K562 (cell line): ENCODE measurements at regions not wholly inside any gene's neighbourhood (a gene's known extent, or its start where the extent isn't known, plus 50 kb on each side); places are given as distances from the start of the nearest gene placed in this dataset.

Experiments used
- ATAC-seq: fragments of 200-7000 bp; cut with Tn5 transposase; 3 replicates; pipeline ENCODE4 v1.9.1; 2020; ENCODE audit warnings: moderate library complexity
- BruUV-seq: library from RNA; stranded (reverse); fragments of 400-500 nt; replicated peaks from 2 replicates; lab custom pipeline; 2021; lab: Mats Ljungman, UMichigan
- CTCF ChIA-PET: fragments of 300-600 bp; formaldehyde crosslinking; extraction: SDS; loops from one replicate; lab custom pipeline; 2021; ENCODE audit warnings: low intra/inter-chr PET ratio; lab: Yijun Ruan, JAX
- POLR2A ChIA-PET: fragments of 300-600, 350-650 bp; sonication (Branson Sonifier 250); formaldehyde crosslinking; extraction: SDS; loops from one replicate; lab custom pipeline; 2021; ENCODE audit warnings: antibody characterized with exemption, inconsistent platforms; lab: Yijun Ruan, JAX
- DNase-seq, 4 experiments: peaks; one replicate each; pipeline versions ENCODE4 v3.0.0 to v3.0.0-alpha.2; 2011 to 2018; ENCODE audit warnings: low spot score in 3 of 4, mixed read lengths in 3 of 4; ENCODE audit errors: extremely low read depth in 1 of 4
- FAIRE-seq: peaks from 2 replicates; lab custom pipeline; 2011; peaks lifted over from hg19 to GRCh38; lab: Jason Lieb, UNC
- H2AFZ ChIP-seq: 2 replicates; pipeline ENCODE4 v1.6.0; 2011; ENCODE audit warnings: low read depth, low read length, control low read depth, inconsistent platforms
- H3K27ac ChIP-seq: fragments of 200-600 bp; 3 replicates; pipeline ENCODE4 v1.8.0; 2011; ENCODE audit warnings: low read depth, mild to moderate bottlenecking, control low read depth, inconsistent platforms, low read length, moderate library complexity, mixed read lengths; ENCODE audit errors: extremely low read depth
- H3K27me3 ChIP-seq, 2 experiments: fragments of 300-600 bp in 1 of 2; 2 replicates in 1 of 2; 3 replicates in 1 of 2; pipeline versions ENCODE4 v1.6.0 to v1.8.0; 2011; ENCODE audit warnings: inconsistent platforms in 2 of 2, low read length in 2 of 2, mild to moderate bottlenecking in 1 of 2, mixed read lengths in 1 of 2, moderate library complexity in 1 of 2; ENCODE audit not compliant: control insufficient read depth in 2 of 2, insufficient read depth in 2 of 2
- H3K36me3 ChIP-seq: fragments of 300-600 bp; 3 replicates; pipeline ENCODE4 v1.8.0; 2011; ENCODE audit warnings: mild to moderate bottlenecking, low read length, inconsistent platforms; ENCODE audit not compliant: control insufficient read depth, insufficient read depth
- H3K4me1 ChIP-seq, 2 experiments: fragments of 200-600 bp in 1 of 2; replicated peaks in 1 of 2; 2 replicates in 1 of 2; 3 replicates in 1 of 2; pipeline versions ENCODE4 v1.5.1 to v1.8.0; 2011; ENCODE audit warnings: inconsistent platforms in 2 of 2, low read length in 2 of 2, mild to moderate bottlenecking in 1 of 2, mixed read lengths in 1 of 2, moderate library complexity in 1 of 2; ENCODE audit not compliant: control insufficient read depth in 2 of 2, insufficient read depth in 2 of 2
- H3K4me2 ChIP-seq: 2 replicates; pipeline ENCODE4 v1.6.1; 2011; ENCODE audit warnings: low read length, control low read depth, inconsistent platforms, mixed read lengths; ENCODE audit not compliant: insufficient read depth
- H3K4me3 ChIP-seq: fragments of 200-600 bp; sonication (generic), shearing (Covaris generic); 2 replicates; pipeline ENCODE4 v1.5.1; 2016; ENCODE audit warnings: control low read depth, inconsistent platforms
- H3K79me2 ChIP-seq: fragments of 200-600 bp; 3 replicates; pipeline ENCODE4 v1.8.0; 2011; ENCODE audit warnings: low read length, inconsistent platforms; ENCODE audit not compliant: control insufficient read depth, insufficient read depth
- H3K9ac ChIP-seq, 2 experiments: 2 replicates each; pipeline versions ENCODE4 v1.6.0 to v1.6.1; 2011; ENCODE audit warnings: low read depth in 2 of 2, low read length in 2 of 2, control low read depth in 1 of 2, inconsistent platforms in 1 of 2, mild to moderate bottlenecking in 1 of 2, mixed read lengths in 1 of 2; ENCODE audit not compliant: insufficient read depth in 1 of 2
- H3K9me1 ChIP-seq: one replicate; pipeline ENCODE4 v1.6.0; 2011; ENCODE audit warnings: inconsistent platforms, mild to moderate bottlenecking, low read length, moderate library complexity; ENCODE audit not compliant: control insufficient read depth, insufficient read depth
- H3K9me3 ChIP-seq: replicated peaks from 2 replicates; pipeline ENCODE4 v1.5.1; 2011; ENCODE audit warnings: low read depth, low read length, inconsistent platforms; ENCODE audit not compliant: control insufficient read depth, insufficient read depth
- H4K20me1 ChIP-seq: replicated peaks from 2 replicates; pipeline ENCODE4 v1.6.1; 2011; ENCODE audit warnings: low read length, inconsistent platforms, mixed read lengths; ENCODE audit not compliant: control insufficient read depth, insufficient read depth
- ETV6 ChIP-seq, 3 experiments: fragments of 150-350 bp in 1 of 3; sonication (generic) in 1 of 3; formaldehyde crosslinking in 1 of 3; IDR thresholded peaks; 2 replicates each; pipeline versions ENCODE4 v1.6.1 to v1.8.0; 2014 to 2022; ENCODE audit warnings: borderline replicate concordance in 2 of 3, low read depth in 2 of 3, antibody characterized with exemption in 1 of 3, low read length in 1 of 3, mild to moderate bottlenecking in 1 of 3, missing genetic modification reagents in 1 of 3
- HDGF ChIP-seq: fragments of 450-650 bp; IDR thresholded peaks from 2 replicates; pipeline ENCODE4 v1.6.1; 2016
- POLR2H ChIP-seq: IDR thresholded peaks from 2 replicates; pipeline ENCODE4 v1.6.1; 2016; ENCODE audit warnings: missing genetic modification characterization, low read depth, mild to moderate bottlenecking, control low read depth, missing compliant biosample characterization, moderate library complexity
- SMC3 ChIP-seq: conservative IDR thresholded peaks from 2 replicates; pipeline ENCODE4 v1.6.1; 2011; ENCODE audit warnings: low read depth, low read length, improper control_type of control experiment; ENCODE audit not compliant: insufficient read depth
- TAF15 ChIP-seq: fragments of 200-400 bp; formaldehyde crosslinking; IDR thresholded peaks from 2 replicates; pipeline ENCODE4 v1.6.1; 2017; ENCODE audit warnings: mild to moderate bottlenecking, low read depth, low read length, moderate library complexity
- TGIF2 ChIP-seq: sonication (generic); formaldehyde crosslinking; IDR thresholded peaks from 2 replicates; pipeline ENCODE4 v1.8.1; 2022; ENCODE audit warnings: mild to moderate bottlenecking, missing genetic modification reagents, moderate library complexity
- ZNF780A ChIP-seq: fragments of 250-450 bp; sonication (Bioruptor Pico); IDR thresholded peaks from 2 replicates; pipeline ENCODE4 v1.5.0; 2021; ENCODE audit warnings: mild to moderate bottlenecking
- WGBS: fragments of 100-300 bp; shearing (Covaris generic); methylation state at CpG from one replicate; pipeline ENCODE4 v1.1.6; 2016; ENCODE audit warnings: low coverage, mixed read lengths; ENCODE audit not compliant: insufficient coverage; ENCODE audit errors: missing lambda C conversion rate; 5-methylcytosine and 5-hydroxymethylcytosine counted together
- in situ Hi-C: fragments of 300-500 bp; cut with MboI; formaldehyde crosslinking; loops from 4 replicates; pipeline ENCODE4 v1.15.0; 2018; ENCODE audit warnings: inconsistent platforms, mixed read lengths
- intact Hi-C: fragments of 100-400 bp; cut with micrococcal nuclease; formaldehyde crosslinking; loops from 2 replicates; pipeline ENCODE4 v1.14.2; 2022
- TF ChIP-seq, protein P1 (sequence below): fragments of 250-450 bp; sonication (Bioruptor Pico); IDR thresholded peaks from 2 replicates; pipeline ENCODE4 v1.5.0; 2022; ENCODE audit warnings: mild to moderate bottlenecking
- TF ChIP-seq, protein P2 (sequence below): IDR thresholded peaks from 2 replicates; pipeline ENCODE4 v1.6.1; 2016; ENCODE audit warnings: missing genetic modification characterization, missing compliant biosample characterization
- TF ChIP-seq, protein P3 (sequence below): sonication (generic); formaldehyde crosslinking; IDR thresholded peaks from 2 replicates; pipeline ENCODE4 v1.8.0; 2022; ENCODE audit warnings: missing genetic modification reagents, mild to moderate bottlenecking, borderline replicate concordance
- TF ChIP-seq, protein P4 (sequence below), 2 experiments: fragments of 450-650 bp; IDR thresholded peaks; 2 replicates each; pipeline ENCODE4 v1.6.1; 2018; ENCODE audit warnings: mild to moderate bottlenecking in 2 of 2, low read depth in 1 of 2; ENCODE audit not compliant: partially characterized antibody in 2 of 2

DNA sequence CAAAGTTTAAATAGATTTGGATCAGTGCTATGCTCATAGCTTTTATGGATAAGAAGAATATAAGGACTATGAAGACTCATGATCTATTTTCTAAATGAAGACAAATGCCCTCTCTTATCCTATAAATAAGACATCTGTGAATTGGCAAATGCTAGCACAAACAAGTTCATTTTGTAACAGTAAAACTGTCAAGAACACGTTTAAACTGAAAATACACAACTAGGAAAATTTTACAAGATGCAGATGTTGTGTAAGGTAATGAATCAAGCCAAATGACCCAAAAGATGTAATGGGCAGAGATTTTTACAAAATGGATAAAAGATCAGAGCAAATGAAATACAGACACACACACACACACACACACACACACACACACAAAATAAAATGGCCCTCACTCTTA lies 180.5 kb downstream of the MOXD1 start (continued):
- TF ChIP-seq ETV6 (IDR thresholded peaks at IDR 0.05; ENCODE audit: borderline replicate concordance in 1 of 2, low read depth in 2 of 2, low read length in 1 of 2) (no peak), ETV6 (CRISPR knock-in tag; IDR thresholded peaks at IDR 0.05; ENCODE audit: borderline replicate concordance) (no peak)
- TF ChIP-seq, protein P1, sequence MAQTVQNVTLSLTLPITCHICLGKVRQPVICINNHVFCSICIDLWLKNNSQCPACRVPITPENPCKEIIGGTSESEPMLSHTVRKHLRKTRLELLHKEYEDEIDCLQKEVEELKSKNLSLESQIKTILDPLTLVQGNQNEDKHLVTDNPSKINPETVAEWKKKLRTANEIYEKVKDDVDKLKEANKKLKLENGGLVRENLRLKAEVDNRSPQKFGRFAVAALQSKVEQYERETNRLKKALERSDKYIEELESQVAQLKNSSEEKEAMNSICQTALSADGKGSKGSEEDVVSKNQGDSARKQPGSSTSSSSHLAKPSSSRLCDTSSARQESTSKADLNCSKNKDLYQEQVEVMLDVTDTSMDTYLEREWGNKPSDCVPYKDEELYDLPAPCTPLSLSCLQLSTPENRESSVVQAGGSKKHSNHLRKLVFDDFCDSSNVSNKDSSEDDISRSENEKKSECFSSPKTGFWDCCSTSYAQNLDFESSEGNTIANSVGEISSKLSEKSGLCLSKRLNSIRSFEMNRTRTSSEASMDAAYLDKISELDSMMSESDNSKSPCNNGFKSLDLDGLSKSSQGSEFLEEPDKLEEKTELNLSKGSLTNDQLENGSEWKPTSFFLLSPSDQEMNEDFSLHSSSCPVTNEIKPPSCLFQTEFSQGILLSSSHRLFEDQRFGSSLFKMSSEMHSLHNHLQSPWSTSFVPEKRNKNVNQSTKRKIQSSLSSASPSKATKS (CRISPR knock-in tag), result no peak

DNA sequence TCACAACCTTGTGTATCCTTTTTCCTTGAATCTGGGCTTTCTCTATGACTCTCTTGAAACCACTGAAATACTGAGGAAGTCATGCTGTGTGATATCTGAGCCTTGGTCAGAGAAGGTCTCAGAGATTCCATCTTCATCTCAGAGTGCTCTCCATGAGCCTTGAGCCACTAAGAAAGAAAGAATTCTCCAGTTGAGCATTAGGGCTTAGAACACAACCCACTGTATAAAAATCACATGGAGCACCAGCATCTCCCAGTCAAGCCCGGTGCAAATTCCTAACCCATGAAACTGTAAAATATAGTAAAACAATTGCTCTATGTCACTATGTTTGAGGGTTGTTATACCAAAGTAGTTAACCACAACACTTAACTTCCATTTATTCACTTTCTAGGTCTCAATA lies 181.4 kb downstream of the MOXD1 start:
- WGBS, result 0% methylated on average over 1 of the region's 1 CpG
- no peak for FAIRE-seq
- intact Hi-C loops (loop anchor here (2.0 kb wide), 1 partner anchor 297 kb away; no protein-coding TSS in a partner anchor), in situ Hi-C loops (no loop called here)
- Histone ChIP-seq H3K36me3 (no peaks in the 10 kb centered on the region), H3K27me3 (no peaks in the 10 kb centered on the region), H3K4me1 (no peaks in the 10 kb centered on the region), H3K27ac (no peak overlapping the region), H3K4me3 (no peak overlapping the region), H2AFZ (no peak overlapping the region), H3K9ac (no peak overlapping the region), H3K9me3 (0 out of 2 replicates have a peak, but pooled peaks cover 2% of the 10 kb centered on the region), H4K20me1 (no peaks in the 10 kb centered on the region), H3K4me2 (no peak overlapping the region), H3K9me1 (no peaks in the 10 kb centered on the region), H3K79me2 (no peaks in the 10 kb centered on the region)
- ChIA-PET CTCF (no interaction called here), POLR2A (no interaction called here)
- no peak for ATAC-seq
- no TSS peak for BruUV-seq
- no peak for DNase-seq
- TF ChIP-seq, protein P2, sequence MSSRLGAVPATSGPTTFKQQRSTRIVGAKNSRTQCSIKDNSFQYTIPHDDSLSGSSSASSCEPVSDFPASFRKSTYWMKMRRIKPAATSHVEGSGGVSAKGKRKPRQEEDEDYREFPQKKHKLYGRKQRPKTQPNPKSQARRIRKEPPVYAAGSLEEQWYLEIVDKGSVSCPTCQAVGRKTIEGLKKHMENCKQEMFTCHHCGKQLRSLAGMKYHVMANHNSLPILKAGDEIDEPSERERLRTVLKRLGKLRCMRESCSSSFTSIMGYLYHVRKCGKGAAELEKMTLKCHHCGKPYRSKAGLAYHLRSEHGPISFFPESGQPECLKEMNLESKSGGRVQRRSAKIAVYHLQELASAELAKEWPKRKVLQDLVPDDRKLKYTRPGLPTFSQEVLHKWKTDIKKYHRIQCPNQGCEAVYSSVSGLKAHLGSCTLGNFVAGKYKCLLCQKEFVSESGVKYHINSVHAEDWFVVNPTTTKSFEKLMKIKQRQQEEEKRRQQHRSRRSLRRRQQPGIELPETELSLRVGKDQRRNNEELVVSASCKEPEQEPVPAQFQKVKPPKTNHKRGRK (tag), result no peak
- TF ChIP-seq, protein P3, sequence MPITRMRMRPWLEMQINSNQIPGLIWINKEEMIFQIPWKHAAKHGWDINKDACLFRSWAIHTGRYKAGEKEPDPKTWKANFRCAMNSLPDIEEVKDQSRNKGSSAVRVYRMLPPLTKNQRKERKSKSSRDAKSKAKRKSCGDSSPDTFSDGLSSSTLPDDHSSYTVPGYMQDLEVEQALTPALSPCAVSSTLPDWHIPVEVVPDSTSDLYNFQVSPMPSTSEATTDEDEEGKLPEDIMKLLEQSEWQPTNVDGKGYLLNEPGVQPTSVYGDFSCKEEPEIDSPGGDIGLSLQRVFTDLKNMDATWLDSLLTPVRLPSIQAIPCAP (CRISPR knock-in tag), result no peak
- no peak for TF ChIP-seq ZNF780A (CRISPR knock-in tag)
- no peak for TF ChIP-seq TAF15
- TF ChIP-seq, protein P4, sequence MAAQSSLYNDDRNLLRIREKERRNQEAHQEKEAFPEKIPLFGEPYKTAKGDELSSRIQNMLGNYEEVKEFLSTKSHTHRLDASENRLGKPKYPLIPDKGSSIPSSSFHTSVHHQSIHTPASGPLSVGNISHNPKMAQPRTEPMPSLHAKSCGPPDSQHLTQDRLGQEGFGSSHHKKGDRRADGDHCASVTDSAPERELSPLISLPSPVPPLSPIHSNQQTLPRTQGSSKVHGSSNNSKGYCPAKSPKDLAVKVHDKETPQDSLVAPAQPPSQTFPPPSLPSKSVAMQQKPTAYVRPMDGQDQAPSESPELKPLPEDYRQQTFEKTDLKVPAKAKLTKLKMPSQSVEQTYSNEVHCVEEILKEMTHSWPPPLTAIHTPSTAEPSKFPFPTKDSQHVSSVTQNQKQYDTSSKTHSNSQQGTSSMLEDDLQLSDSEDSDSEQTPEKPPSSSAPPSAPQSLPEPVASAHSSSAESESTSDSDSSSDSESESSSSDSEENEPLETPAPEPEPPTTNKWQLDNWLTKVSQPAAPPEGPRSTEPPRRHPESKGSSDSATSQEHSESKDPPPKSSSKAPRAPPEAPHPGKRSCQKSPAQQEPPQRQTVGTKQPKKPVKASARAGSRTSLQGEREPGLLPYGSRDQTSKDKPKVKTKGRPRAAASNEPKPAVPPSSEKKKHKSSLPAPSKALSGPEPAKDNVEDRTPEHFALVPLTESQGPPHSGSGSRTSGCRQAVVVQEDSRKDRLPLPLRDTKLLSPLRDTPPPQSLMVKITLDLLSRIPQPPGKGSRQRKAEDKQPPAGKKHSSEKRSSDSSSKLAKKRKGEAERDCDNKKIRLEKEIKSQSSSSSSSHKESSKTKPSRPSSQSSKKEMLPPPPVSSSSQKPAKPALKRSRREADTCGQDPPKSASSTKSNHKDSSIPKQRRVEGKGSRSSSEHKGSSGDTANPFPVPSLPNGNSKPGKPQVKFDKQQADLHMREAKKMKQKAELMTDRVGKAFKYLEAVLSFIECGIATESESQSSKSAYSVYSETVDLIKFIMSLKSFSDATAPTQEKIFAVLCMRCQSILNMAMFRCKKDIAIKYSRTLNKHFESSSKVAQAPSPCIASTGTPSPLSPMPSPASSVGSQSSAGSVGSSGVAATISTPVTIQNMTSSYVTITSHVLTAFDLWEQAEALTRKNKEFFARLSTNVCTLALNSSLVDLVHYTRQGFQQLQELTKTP (IDR thresholded peaks at IDR 0.05; ENCODE audit: low read depth in 1 of 2, partially characterized antibody in 2 of 2), result no peak
- TF ChIP-seq TGIF2, result no peak
- no peak for TF ChIP-seq POLR2H (tag)
- no peak for TF ChIP-seq HDGF
- TF ChIP-seq SMC3, result no peak
